Muscle layer of duodenum (tissue), 2 donors: ENCODE measurements at regions not wholly inside any gene's neighbourhood (a gene's known extent, or its start where the extent isn't known, plus 50 kb on each side); places are given as distances from the start of the nearest gene placed in this dataset.

ENCODE experiments used
- H3K27ac ChIP-seq: one replicate; pipeline ENCODE4 v1.7.0; 2013; ENCODE audit warnings: mild to moderate bottlenecking, low read length
- H3K27me3 ChIP-seq: one replicate; pipeline ENCODE4 v1.7.0; 2013; ENCODE audit warnings: low read depth, mild to moderate bottlenecking, control low read depth, low read length
- H3K36me3 ChIP-seq, 2 donors: one replicate each; pipeline ENCODE4 v1.7.0; 2013; ENCODE audit warnings: low read length in 2 of 2, control low read depth in 1 of 2, mild to moderate bottlenecking in 1 of 2; ENCODE audit not compliant: insufficient read depth in 2 of 2, control insufficient read depth in 1 of 2
- H3K4me1 ChIP-seq, 2 donors: one replicate each; pipeline ENCODE4 v1.7.0; 2013; ENCODE audit warnings: low read length in 2 of 2, mild to moderate bottlenecking in 2 of 2, control low read depth in 1 of 2, moderate library complexity in 1 of 2; ENCODE audit not compliant: insufficient read depth in 2 of 2, control insufficient read depth in 1 of 2
- H3K4me3 ChIP-seq, 2 donors: one replicate each; pipeline ENCODE4 v1.7.0; 2013; ENCODE audit warnings: low read length in 2 of 2, low read depth in 1 of 2, mild to moderate bottlenecking in 1 of 2
- H3K9me3 ChIP-seq, 2 donors: one replicate each; pipeline ENCODE4 v1.7.0; 2013; ENCODE audit warnings: low read length in 2 of 2, control low read depth in 1 of 2, mild to moderate bottlenecking in 1 of 2; ENCODE audit not compliant: control insufficient read depth in 1 of 2
- donor health status: healthy.

GRCh38 chr3:44030285-44030684, 211.4 kb upstream of the TOPAZ1 start:
- Histone ChIP-seq H3K27ac (no peak overlapping the region), H3K36me3 (no peaks in the 10 kb centered on the region), H3K4me3 (no peak overlapping the region), H3K4me1 (no peaks in the 10 kb centered on the region), H3K27me3 (no peaks in the 10 kb centered on the region), H3K9me3 (no peaks in the 10 kb centered on the region)

GRCh38 chr3:44030687-44031305, 210.9 kb upstream of the TOPAZ1 start:
- Histone ChIP-seq H3K27me3 (no peaks in the 10 kb centered on the region), H3K36me3 (no peaks in the 10 kb centered on the region), H3K9me3 (no peaks in the 10 kb centered on the region), H3K27ac (no peak overlapping the region), H3K4me3 (no peak overlapping the region), H3K4me1 (no peaks in the 10 kb centered on the region)

- no peaks in the 10 kb centered on the region for H3K36me3 ChIP-seq
- no peak overlapping the region for H3K4me3 ChIP-seq
- H3K4me1 ChIP-seq, result no peaks in the 10 kb centered on the region
- H3K9me3 ChIP-seq, result no peaks in the 10 kb centered on the region
- no peak overlapping the region for H3K27ac ChIP-seq
- no peaks in the 10 kb centered on the region for H3K27me3 ChIP-seq
Measured at GRCh38 chr3:44031387-44032380, 210.0 kb upstream of the TOPAZ1 start.

GRCh38 chr3:44032487-44032886, 209.2 kb upstream of the TOPAZ1 start:
- Histone ChIP-seq H3K36me3 (no peaks in the 10 kb centered on the region), H3K27me3 (no peaks in the 10 kb centered on the region), H3K9me3 (no peaks in the 10 kb centered on the region), H3K27ac (no peak overlapping the region), H3K4me1 (no peaks in the 10 kb centered on the region), H3K4me3 (no peak overlapping the region)

GRCh38 chr3:44033123-44033522, 208.6 kb upstream of the TOPAZ1 start:
- Histone ChIP-seq H3K27ac (no peak overlapping the region), H3K4me3 (no peak overlapping the region), H3K36me3 (no peaks in the 10 kb centered on the region), H3K9me3 (no peaks in the 10 kb centered on the region), H3K27me3 (no peaks in the 10 kb centered on the region), H3K4me1 (no peaks in the 10 kb centered on the region)

- H3K27ac ChIP-seq, result no peak overlapping the region
- H3K4me3 ChIP-seq, result no peak overlapping the region
- H3K4me1 ChIP-seq, result no peaks in the 10 kb centered on the region
- H3K27me3 ChIP-seq, result no peaks in the 10 kb centered on the region
- no peaks in the 10 kb centered on the region for H3K36me3 ChIP-seq
- no peaks in the 10 kb centered on the region for H3K9me3 ChIP-seq
Measured at GRCh38 chr3:44036850-44037249, 204.8 kb upstream of the TOPAZ1 start.

GRCh38 chr3:44039006-44039405, 202.7 kb upstream of the TOPAZ1 start:
- Histone ChIP-seq H3K27ac (no peak overlapping the region), H3K27me3 (no peaks in the 10 kb centered on the region), H3K36me3 (no peaks in the 10 kb centered on the region), H3K4me3 (no peak overlapping the region), H3K9me3 (no peaks in the 10 kb centered on the region), H3K4me1 (no peaks in the 10 kb centered on the region)

GRCh38 chr3:44041726-44042125, 200.0 kb upstream of the TOPAZ1 start:
- Histone ChIP-seq H3K9me3 (no peaks in the 10 kb centered on the region), H3K27ac (no peak overlapping the region), H3K4me3 (no peak overlapping the region), H3K36me3 (no peaks in the 10 kb centered on the region), H3K27me3 (no peaks in the 10 kb centered on the region), H3K4me1 (no peaks in the 10 kb centered on the region)

- H3K4me3 ChIP-seq, result no peak overlapping the region
- no peaks in the 10 kb centered on the region for H3K9me3 ChIP-seq
- no peak overlapping the region for H3K27ac ChIP-seq
- H3K4me1 ChIP-seq, result no peaks in the 10 kb centered on the region
- no peaks in the 10 kb centered on the region for H3K36me3 ChIP-seq
- H3K27me3 ChIP-seq, result no peaks in the 10 kb centered on the region
Measured at GRCh38 chr3:44042772-44043171, 198.9 kb upstream of the TOPAZ1 start.

GRCh38 chr3:44045476-44046275, 196.0 kb upstream of the TOPAZ1 start:
- Histone ChIP-seq H3K27ac (no peak overlapping the region), H3K4me1 (no peaks in the 10 kb centered on the region), H3K36me3 (no peaks in the 10 kb centered on the region), H3K4me3 (no peak overlapping the region), H3K27me3 (no peaks in the 10 kb centered on the region), H3K9me3 (no peaks in the 10 kb centered on the region)

- Histone ChIP-seq H3K36me3 (no peaks in the 10 kb centered on the region), H3K9me3 (no peaks in the 10 kb centered on the region), H3K27me3 (no peaks in the 10 kb centered on the region), H3K27ac (no peak overlapping the region), H3K4me1 (no peaks in the 10 kb centered on the region), H3K4me3 (no peak overlapping the region)
Measured at GRCh38 chr3:44047796-44048195, 193.9 kb upstream of the TOPAZ1 start.
